SK-N-SH treated with all-trans-retinoic acid at 6 μM for 48 hours (cell line): ENCODE measurements at regions not wholly inside any gene's neighbourhood (a gene's known extent, or its start where the extent isn't known, plus 50 kb on each side); places are given as distances from the start of the nearest gene placed in this dataset.

Experiments used
- ATAC-seq: fragments of 200-7000 bp; cut with Tn5 transposase; 3 replicates; pipeline ENCODE4 v1.9.1; 2020; ENCODE audit warnings: mild to moderate bottlenecking, moderate library complexity
- ARNTL ChIP-seq: fragments of 450-650 bp; formaldehyde crosslinking; IDR thresholded peaks from 2 replicates; pipeline ENCODE4 v1.5.0; 2020; ENCODE audit warnings: low read depth, mild to moderate bottlenecking, moderate library complexity, borderline replicate concordance
- BACH2 ChIP-seq: fragments of 250-450 bp; sonication (Bioruptor Pico); IDR thresholded peaks from 2 replicates; pipeline ENCODE4 v1.9.0; 2021; ENCODE audit warnings: mild to moderate bottlenecking, borderline replicate concordance
- CSDC2 ChIP-seq: fragments of 250-450 bp; sonication (Bioruptor Pico); IDR thresholded peaks from 2 replicates; pipeline ENCODE4 v1.5.0; 2020; ENCODE audit warnings: mild to moderate bottlenecking, moderate library complexity
- CSRNP3 ChIP-seq: fragments of 250-450 bp; sonication (Bioruptor Pico); IDR thresholded peaks from 2 replicates; pipeline ENCODE4 v1.5.1; 2021; ENCODE audit warnings: mild to moderate bottlenecking, moderate library complexity
- ESRRG ChIP-seq: fragments of 250-450 bp; sonication (Bioruptor Pico); IDR thresholded peaks from 2 replicates; pipeline ENCODE4 v1.6.1; 2021; ENCODE audit warnings: mild to moderate bottlenecking
- GLIS3 ChIP-seq: fragments of 250-450 bp; sonication (Bioruptor Pico); IDR thresholded peaks from 2 replicates; pipeline ENCODE4 v1.5.0; 2020; ENCODE audit warnings: mild to moderate bottlenecking, moderate library complexity
- ISL1 ChIP-seq: fragments of 250-450 bp; sonication (Bioruptor Pico); IDR thresholded peaks from 2 replicates; pipeline ENCODE4 v2.1.2; 2022; ENCODE audit warnings: mild to moderate bottlenecking, moderate library complexity
- OSR1 ChIP-seq: fragments of 250-450 bp; sonication (Bioruptor Pico); IDR thresholded peaks from 2 replicates; pipeline ENCODE4 v1.8.0; 2022; ENCODE audit warnings: moderate library complexity, mild to moderate bottlenecking, inconsistent platforms
- PATZ1 ChIP-seq: fragments of 250-450 bp; sonication (Bioruptor Pico); IDR thresholded peaks from 2 replicates; pipeline ENCODE4 v1.8.0; 2020; ENCODE audit warnings: mild to moderate bottlenecking, moderate library complexity, borderline replicate concordance
- PPARA ChIP-seq: fragments of 250-450 bp; sonication (Bioruptor Pico); IDR thresholded peaks from 2 replicates; pipeline ENCODE4 v1.5.0; 2020; ENCODE audit warnings: mild to moderate bottlenecking, borderline replicate concordance
- RARB ChIP-seq: fragments of 250-450 bp; sonication (Bioruptor Pico); IDR thresholded peaks from 2 replicates; pipeline ENCODE4 v1.8.0; 2021; ENCODE audit warnings: mild to moderate bottlenecking, moderate library complexity
- SNAI2 ChIP-seq: fragments of 250-450 bp; sonication (Bioruptor Pico); IDR thresholded peaks from 2 replicates; pipeline ENCODE4 v1.5.0; 2020; ENCODE audit warnings: mild to moderate bottlenecking, moderate library complexity
- TCF4 ChIP-seq: fragments of 250-450 bp; sonication (Bioruptor Pico); IDR thresholded peaks from 2 replicates; pipeline ENCODE4 v1.8.0; 2021; ENCODE audit warnings: mild to moderate bottlenecking, moderate library complexity, borderline replicate concordance
- TOX ChIP-seq: fragments of 250-450 bp; sonication (Bioruptor Pico); IDR thresholded peaks from 2 replicates; pipeline ENCODE4 v1.8.0; 2021; ENCODE audit warnings: mild to moderate bottlenecking, moderate library complexity, borderline replicate concordance
- TSHZ2 ChIP-seq: fragments of 250-450 bp; sonication (Bioruptor Pico); IDR thresholded peaks from 2 replicates; pipeline ENCODE4 v1.5.0; 2020; ENCODE audit warnings: mild to moderate bottlenecking, moderate library complexity
- ZC3H10 ChIP-seq: fragments of 250-450 bp; sonication (Bioruptor Pico); IDR thresholded peaks from 2 replicates; pipeline ENCODE4 v1.5.1; 2021; ENCODE audit warnings: mild to moderate bottlenecking, moderate library complexity
- ZFP3 ChIP-seq: fragments of 250-450 bp; sonication (Bioruptor Pico); IDR thresholded peaks from 2 replicates; pipeline ENCODE4 v1.5.0; 2020; ENCODE audit warnings: mild to moderate bottlenecking, moderate library complexity
- ZFP30 ChIP-seq: fragments of 450-650 bp; formaldehyde crosslinking; IDR thresholded peaks from 2 replicates; pipeline ENCODE4 v1.5.0; 2022; ENCODE audit warnings: mild to moderate bottlenecking, moderate library complexity
- ZNF565 ChIP-seq: fragments of 450-650 bp; formaldehyde crosslinking; conservative IDR thresholded peaks from 2 replicates; pipeline ENCODE4 v1.5.0; 2020; ENCODE audit warnings: low read depth, mild to moderate bottlenecking, moderate library complexity
- ZNF70 ChIP-seq: fragments of 450-650 bp; formaldehyde crosslinking; IDR thresholded peaks from 2 replicates; pipeline ENCODE4 v1.5.0; 2020; ENCODE audit warnings: mild to moderate bottlenecking, moderate library complexity
- ZNF8 ChIP-seq: fragments of 450-650 bp; formaldehyde crosslinking; IDR thresholded peaks from 2 replicates; pipeline ENCODE4 v1.5.0; 2020; ENCODE audit warnings: mild to moderate bottlenecking, moderate library complexity

GRCh38 chr1:182281541-182281940 is 110.0 kb downstream of the GLUL start:
- no peak for ATAC-seq
- TF ChIP-seq CSRNP3 (CRISPR knock-in tag): no peak
- TF ChIP-seq ZFP30 (CRISPR knock-in tag): no peak
- TF ChIP-seq SNAI2 (CRISPR knock-in tag): no peak
- TF ChIP-seq PPARA (CRISPR knock-in tag): no peak
- TF ChIP-seq GLIS3 (CRISPR knock-in tag): no peak
- no peak for TF ChIP-seq ZNF70 (CRISPR knock-in tag)
- no peak for TF ChIP-seq ISL1 (CRISPR knock-in tag)
- no peak for TF ChIP-seq TCF4 (CRISPR knock-in tag)
- no peak for TF ChIP-seq TSHZ2 (CRISPR knock-in tag)
- TF ChIP-seq ZFP3 (CRISPR knock-in tag): no peak
- no peak for TF ChIP-seq PATZ1 (CRISPR knock-in tag)
- TF ChIP-seq ARNTL: no peak
- TF ChIP-seq OSR1 (CRISPR knock-in tag): no peak
- TF ChIP-seq RARB (CRISPR knock-in tag): no peak
- TF ChIP-seq ESRRG: no peak
- TF ChIP-seq ZC3H10 (CRISPR knock-in tag): no peak
- no peak for TF ChIP-seq TOX (CRISPR knock-in tag)
- no peak for TF ChIP-seq ZNF8 (CRISPR knock-in tag)
- TF ChIP-seq ZNF565 (CRISPR knock-in tag): no peak

- TF ChIP-seq BACH2 (CRISPR knock-in tag) (no peak), ESRRG (no peak), OSR1 (CRISPR knock-in tag) (no peak), ZNF8 (CRISPR knock-in tag) (no peak), RARB (CRISPR knock-in tag) (no peak), ARNTL (no peak), ZNF565 (CRISPR knock-in tag) (no peak), PPARA (CRISPR knock-in tag) (no peak), CSRNP3 (CRISPR knock-in tag) (no peak)
- ATAC-seq: no peak
These were observed 111.1 kb downstream of the GLUL start for GRCh38 chr1:182280504-182280900.

GRCh38 chr1:182279724-182280503 is 111.7 kb downstream of the GLUL start:
- ATAC-seq: no peak
- TF ChIP-seq ZNF8 (CRISPR knock-in tag): no peak
- TF ChIP-seq OSR1 (CRISPR knock-in tag): no peak
- no peak for TF ChIP-seq ZNF565 (CRISPR knock-in tag)
- TF ChIP-seq ZFP3 (CRISPR knock-in tag): no peak
- TF ChIP-seq ZC3H10 (CRISPR knock-in tag): no peak
- TF ChIP-seq TSHZ2 (CRISPR knock-in tag): no peak
- TF ChIP-seq CSDC2 (CRISPR knock-in tag): no peak
